ENCODE measurements at regions not wholly inside any gene's neighbourhood (a gene's known extent, or its start where the extent isn't known, plus 50 kb on each side); places are given as distances from the start of the nearest gene placed in this dataset.

- no peak for DNase-seq (ENCODE audit: low spot score)
These were observed 579.5 kb downstream of the CAAP1 start for GRCh38 chr9:26313108-26313507.

- DNase-seq (ENCODE audit: low spot score), result no peak
These were observed 581.1 kb downstream of the CAAP1 start for GRCh38 chr9:26311463-26311995.

- DNase-seq (ENCODE audit: low spot score), result no peak
These were observed 582.3 kb downstream of the CAAP1 start for GRCh38 chr9:26310294-26310693.

- no peak for DNase-seq (ENCODE audit: low spot score)
These were observed 584.3 kb downstream of the CAAP1 start for GRCh38 chr9:26308328-26308727.

- no peak for DNase-seq (ENCODE audit: low spot score)
These were observed 590.9 kb downstream of the CAAP1 start for GRCh38 chr9:26301659-26302058.

- no peak for DNase-seq (ENCODE audit: low spot score)
These were observed 591.6 kb downstream of the CAAP1 start for GRCh38 chr9:26301046-26301445.

- DNase-seq (ENCODE audit: low spot score), result no peak
These were observed 595.6 kb downstream of the CAAP1 start for GRCh38 chr9:26296910-26297572.

- no peak for DNase-seq (ENCODE audit: low spot score)
These were observed 599.7 kb downstream of the CAAP1 start for GRCh38 chr9:26292943-26293342.

GRCh38 chr9:26271495-26272122 is 593.4 kb upstream of the TUSC1 start:
- DNase-seq (ENCODE audit: low spot score), result no peak

GRCh38 chr9:26266146-26266793 is 588.0 kb upstream of the TUSC1 start:
- DNase-seq (ENCODE audit: low spot score), result no peak

- no peak for DNase-seq (ENCODE audit: low spot score)
These were observed 586.7 kb upstream of the TUSC1 start for GRCh38 chr9:26264709-26265601.

GRCh38 chr9:26263478-26263877 is 585.2 kb upstream of the TUSC1 start:
- no peak for DNase-seq (ENCODE audit: low spot score)

GRCh38 chr9:26262421-26263107 is 584.3 kb upstream of the TUSC1 start:
- no peak for DNase-seq (ENCODE audit: low spot score)

GRCh38 chr9:26261503-26262330 is 583.5 kb upstream of the TUSC1 start:
- DNase-seq (ENCODE audit: low spot score), result no peak

GRCh38 chr9:26260238-26260637 is 582.0 kb upstream of the TUSC1 start:
- no peak for DNase-seq (ENCODE audit: low spot score)

- no peak for DNase-seq (ENCODE audit: low spot score)
These were observed 569.6 kb upstream of the TUSC1 start for GRCh38 chr9:26247861-26248260.

GRCh38 chr9:26244661-26245451 is 566.6 kb upstream of the TUSC1 start:
- no peak for DNase-seq (ENCODE audit: low spot score)

GRCh38 chr9:26243726-26244125 is 565.5 kb upstream of the TUSC1 start:
- DNase-seq (ENCODE audit: low spot score), result no peak

GRCh38 chr9:26243029-26243697 is 564.9 kb upstream of the TUSC1 start:
- no peak for DNase-seq (ENCODE audit: low spot score)

Data from LoVo (cell line).